ENCODE measurements at regions not wholly inside any gene's neighbourhood (a gene's known extent, or its start where the extent isn't known, plus 50 kb on each side); places are given as distances from the start of the nearest gene placed in this dataset.

DNA sequence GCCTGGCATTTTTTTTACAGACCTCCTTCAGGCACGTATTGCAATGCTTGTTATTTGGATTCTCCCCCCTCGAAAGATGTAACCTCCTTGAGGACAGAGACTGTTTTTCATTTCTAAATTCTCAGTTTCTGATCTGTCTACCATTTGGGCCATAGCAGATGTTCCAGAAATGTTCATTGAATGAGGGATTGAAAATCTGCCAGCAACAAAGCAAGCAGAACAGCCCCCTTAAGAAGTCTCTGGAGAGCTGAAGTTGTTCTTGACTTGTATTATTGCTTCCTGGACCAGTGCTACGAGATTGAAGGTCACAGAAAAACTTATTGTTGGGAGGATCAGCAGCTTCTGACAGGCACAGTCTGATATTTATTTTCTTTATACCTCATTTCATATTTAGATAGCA lies 355.5 kb downstream of the EPHA4 start:
- Histone ChIP-seq H4K20me1 (ENCODE audit: insufficient read depth, low read length) (no peaks in the 10 kb centered on the region; the same call in 1 of the 2 replicates), H3K9me3 (ENCODE audit: low read length) (no peaks in the 10 kb centered on the region), H3K36me3 (replicated peaks in 1 of 2; ENCODE audit: control insufficient read depth in 1 of 2, insufficient read depth in 2 of 2, low read length in 2 of 2) (no peaks in the 10 kb centered on the region), H2AFZ (ENCODE audit: low read length) (no peak overlapping the region), H3K79me2 (ENCODE audit: insufficient read depth, low read length) (no peaks in the 10 kb centered on the region), H3K4me2 (ENCODE audit: low read depth, low read length) (no peak overlapping the region), H3K27me3 (ENCODE audit: control insufficient read depth in 1 of 2, insufficient read depth in 2 of 2, low read length in 2 of 2) (no peaks in the 10 kb centered on the region), H3K4me1 (ENCODE audit: insufficient read depth, low read length) (no peaks in the 10 kb centered on the region), H3K4me3 (replicated peaks in 1 of 3; ENCODE audit: insufficient read depth in 1 of 3, low read depth in 2 of 3, low read length in 3 of 3) (no peak overlapping the region), H3K27ac (ENCODE audit: extremely low read length, insufficient read depth, low read length) (no peak overlapping the region), H3K9ac (ENCODE audit: insufficient read depth, low read depth, low read length) (no peak overlapping the region)
- DNase-seq (ENCODE audit: low spot score) (no peak), ATAC-seq (no peak), FAIRE-seq (no peak)
- no TSS peak for BruUV-seq (replicated peaks)
- ChIA-PET CTCF (ENCODE audit: low intra/inter-chr PET ratio, low total read pairs) (no interaction called here), POLR2A (no interaction called here)
- in situ Hi-C loops (cut with HindIII; ENCODE audit: extremely low pct_ligation_motif_present, low pct_unique_long_range_greater_than_20kb) (no loop called here), intact Hi-C loops (cut with micrococcal nuclease; ENCODE audit: unreplicated experiment) (no loop called here)
- 3% methylated on average over 3 of the region's 3 CpGs for WGBS (ENCODE audit: low lambda C conversion rate)
- TF ChIP-seq SAP130 (CRISPR knock-in tag; IDR thresholded peaks at IDR 0.05; ENCODE audit: low read depth) (no peak), ZEB1 (IDR thresholded peaks at IDR 0.05; ENCODE audit: insufficient replicate concordance, low read depth) (no peak), MLX (CRISPR knock-in tag; IDR thresholded peaks at IDR 0.05) (no peak), HNRNPUL1 (IDR thresholded peaks at IDR 0.05; ENCODE audit: low read depth, low read length) (no peak), TRIM22 (IDR thresholded peaks at IDR 0.05) (no peak), ZNF274 (CRISPR knock-in tag; IDR thresholded peaks at IDR 0.05) (no peak), ZMAT5 (CRISPR knock-in tag; IDR thresholded peaks at IDR 0.05; ENCODE audit: borderline replicate concordance, low read depth) (no peak), ZNF891 (CRISPR knock-in tag; IDR thresholded peaks at IDR 0.05) (no peak)
- TF ChIP-seq, protein P1, sequence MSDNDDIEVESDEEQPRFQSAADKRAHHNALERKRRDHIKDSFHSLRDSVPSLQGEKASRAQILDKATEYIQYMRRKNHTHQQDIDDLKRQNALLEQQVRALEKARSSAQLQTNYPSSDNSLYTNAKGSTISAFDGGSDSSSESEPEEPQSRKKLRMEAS (IDR thresholded peaks at IDR 0.05) = no peak
- TF ChIP-seq, protein P2, sequence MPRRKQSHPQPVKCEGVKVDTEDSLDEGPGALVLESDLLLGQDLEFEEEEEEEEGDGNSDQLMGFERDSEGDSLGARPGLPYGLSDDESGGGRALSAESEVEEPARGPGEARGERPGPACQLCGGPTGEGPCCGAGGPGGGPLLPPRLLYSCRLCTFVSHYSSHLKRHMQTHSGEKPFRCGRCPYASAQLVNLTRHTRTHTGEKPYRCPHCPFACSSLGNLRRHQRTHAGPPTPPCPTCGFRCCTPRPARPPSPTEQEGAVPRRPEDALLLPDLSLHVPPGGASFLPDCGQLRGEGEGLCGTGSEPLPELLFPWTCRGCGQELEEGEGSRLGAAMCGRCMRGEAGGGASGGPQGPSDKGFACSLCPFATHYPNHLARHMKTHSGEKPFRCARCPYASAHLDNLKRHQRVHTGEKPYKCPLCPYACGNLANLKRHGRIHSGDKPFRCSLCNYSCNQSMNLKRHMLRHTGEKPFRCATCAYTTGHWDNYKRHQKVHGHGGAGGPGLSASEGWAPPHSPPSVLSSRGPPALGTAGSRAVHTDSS (CRISPR knock-in tag; conservative IDR thresholded peaks at IDR 0.05) = no peak
